ENCODE measurements at regions not wholly inside any gene's neighbourhood (a gene's known extent, or its start where the extent isn't known, plus 50 kb on each side); places are given as distances from the start of the nearest gene placed in this dataset.
"Not testable (repeated sequence)": the region's sequence is repeated elsewhere in the genome, so short reads cannot be mapped to it uniquely, and the experiment has no call there.

GRCh38 chr7:10501206-10501884 is 472.3 kb upstream of the PHF14 start:
- not testable (repeated sequence) for DNase-seq

- no peak for DNase-seq
These were observed 466.6 kb upstream of the PHF14 start for GRCh38 chr7:10507032-10507431.

- no peak for DNase-seq
These were observed 452.4 kb upstream of the PHF14 start for GRCh38 chr7:10521306-10521705.

- not testable (repeated sequence) for DNase-seq
These were observed 440.2 kb upstream of the PHF14 start for GRCh38 chr7:10533429-10533828.

- DNase-seq: no peak
These were observed 437.1 kb upstream of the PHF14 start for GRCh38 chr7:10536561-10536960.

- DNase-seq: no peak
These were observed 435.9 kb upstream of the PHF14 start for GRCh38 chr7:10537764-10538163.

- DNase-seq: no peak
These were observed 416.3 kb upstream of the PHF14 start for GRCh38 chr7:10557375-10557774.

- no peak for DNase-seq
These were observed 413.2 kb upstream of the PHF14 start for GRCh38 chr7:10560497-10560896.

- no peak for DNase-seq
These were observed 404.8 kb upstream of the PHF14 start for GRCh38 chr7:10568891-10569290.

- DNase-seq: no peak
These were observed 401.9 kb upstream of the PHF14 start for GRCh38 chr7:10571759-10572158.

- no peak for DNase-seq
These were observed 395.8 kb upstream of the PHF14 start for GRCh38 chr7:10577866-10578374.

- no peak for DNase-seq
These were observed 394.1 kb upstream of the PHF14 start for GRCh38 chr7:10579561-10579960.

GRCh38 chr7:10584886-10585285 is 388.8 kb upstream of the PHF14 start:
- DNase-seq: no peak

- no peak for DNase-seq
These were observed 385.6 kb upstream of the PHF14 start for GRCh38 chr7:10588084-10588483.

- DNase-seq: no peak
These were observed 381.1 kb upstream of the PHF14 start for GRCh38 chr7:10592604-10593003.

- no peak for DNase-seq
These were observed 380.6 kb upstream of the PHF14 start for GRCh38 chr7:10593080-10593479.

GRCh38 chr7:10596827-10597226 is 376.8 kb upstream of the PHF14 start:
- no peak for DNase-seq

- no peak for DNase-seq
These were observed 369.5 kb upstream of the PHF14 start for GRCh38 chr7:10604128-10604527.

- DNase-seq: no peak
These were observed 360.7 kb upstream of the PHF14 start for GRCh38 chr7:10612950-10613349.

- no peak for DNase-seq
These were observed 354.7 kb upstream of the PHF14 start for GRCh38 chr7:10618953-10619352.

GRCh38 chr7:10632712-10633111 is 341.0 kb upstream of the PHF14 start:
- no peak for DNase-seq

GRCh38 chr7:10634239-10634638 is 339.4 kb upstream of the PHF14 start:
- DNase-seq: no peak

- no peak for DNase-seq
These were observed 335.7 kb upstream of the PHF14 start for GRCh38 chr7:10637991-10638390.

- DNase-seq: no peak
These were observed 330.1 kb upstream of the PHF14 start for GRCh38 chr7:10643545-10643944.

- DNase-seq: no peak
These were observed 328.8 kb upstream of the PHF14 start for GRCh38 chr7:10644849-10645248.
